Smooth muscle cell (in vitro differentiated cells): ENCODE measurements at regions not wholly inside any gene's neighbourhood (a gene's known extent, or its start where the extent isn't known, plus 50 kb on each side); places are given as distances from the start of the nearest gene placed in this dataset.

ENCODE experiments used
- DNase-seq: peaks from one replicate; lab custom pipeline; 2025; ENCODE audit not compliant: unreplicated experiment; lab: John Stamatoyannopoulos, UW
- H2AFZ ChIP-seq: fragments of 200-600 bp; sonication (generic); 2 replicates; pipeline ENCODE4 v1.6.0; 2016; ENCODE audit warnings: antibody characterized with exemption, low read depth, mild to moderate bottlenecking
- H3F3A ChIP-seq: fragments of 200-600 bp; sonication (generic); 2 replicates; pipeline ENCODE4 v1.6.0; 2017; ENCODE audit warnings: antibody characterized with exemption, low read depth
- H3K27ac ChIP-seq: fragments of 200-600 bp; sonication (generic); 2 replicates; pipeline ENCODE4 v1.5.1; 2016; ENCODE audit warnings: low read depth, mild to moderate bottlenecking
- H3K27me3 ChIP-seq: fragments of 200-600 bp; sonication (generic); 2 replicates; pipeline ENCODE4 v1.6.1; 2016; ENCODE audit warnings: low read depth, mild to moderate bottlenecking
- H3K36me3 ChIP-seq: fragments of 200-600 bp; sonication (generic); 2 replicates; pipeline ENCODE4 v1.5.1; 2016; ENCODE audit warnings: low read depth
- H3K4me1 ChIP-seq: fragments of 200-600 bp; sonication (generic); 2 replicates; pipeline ENCODE4 v1.5.1; 2016; ENCODE audit warnings: low read depth
- H3K4me2 ChIP-seq: fragments of 200-600 bp; sonication (generic); 2 replicates; pipeline ENCODE4 v1.6.0; 2016; ENCODE audit warnings: mild to moderate bottlenecking
- H3K4me3 ChIP-seq: fragments of 200-600 bp; sonication (generic); 2 replicates; pipeline ENCODE4 v1.5.1; 2016; ENCODE audit warnings: mild to moderate bottlenecking
- H3K79me2 ChIP-seq: fragments of 200-600 bp; sonication (generic); 2 replicates; pipeline ENCODE4 v1.6.0; 2016; ENCODE audit warnings: low read depth, mild to moderate bottlenecking
- H3K9ac ChIP-seq: fragments of 200-600 bp; sonication (generic); 2 replicates; pipeline ENCODE4 v1.6.0; 2016; ENCODE audit warnings: low read depth
- H3K9me3 ChIP-seq: fragments of 200-600 bp; sonication (generic); replicated peaks from 2 replicates; pipeline ENCODE4 v1.5.1; 2016; ENCODE audit warnings: low read depth
- H4K20me1 ChIP-seq: fragments of 200-600 bp; sonication (generic); 2 replicates; pipeline ENCODE4 v1.6.0; 2016; ENCODE audit warnings: low read depth
- CTCF ChIP-seq: fragments of 200-600 bp; sonication (generic); IDR thresholded peaks from 2 replicates; pipeline ENCODE4 v1.5.1; 2017; ENCODE audit warnings: borderline replicate concordance, mild to moderate bottlenecking, antibody characterized with exemption; ENCODE audit not compliant: insufficient read depth, poor library complexity, severe bottlenecking
- WGBS: methylation state at CpG from one replicate; pipeline ENCODE4 v1.1.7; 2016; ENCODE audit warnings: low lambda C conversion rate; 5-methylcytosine and 5-hydroxymethylcytosine counted together

GRCh38 chr5:128591598-128592455, 53.8 kb upstream of the FBN2 start:
- Histone ChIP-seq H3K9ac (no peak overlapping the region), H2AFZ (no peak overlapping the region), H3K4me2 (no peak overlapping the region), H3K27ac (no peak overlapping the region), H3K79me2 (no peaks in the 10 kb centered on the region), H3K4me3 (no peak overlapping the region), H3K9me3 (no peaks in the 10 kb centered on the region), H3K4me1 (no peaks in the 10 kb centered on the region), H3K36me3 (no peaks in the 10 kb centered on the region), H4K20me1 (no peaks in the 10 kb centered on the region), H3F3A (no peaks in the 10 kb centered on the region), H3K27me3 (no peaks in the 10 kb centered on the region)
- no peak for DNase-seq
- no peak for TF ChIP-seq CTCF
- WGBS = 96% methylated on average over 5 of the region's 5 CpGs

- Histone ChIP-seq H3K9me3 (no peaks in the 10 kb centered on the region), H3K27me3 (no peaks in the 10 kb centered on the region), H3K4me1 (no peaks in the 10 kb centered on the region), H4K20me1 (no peaks in the 10 kb centered on the region), H3K27ac (no peak overlapping the region), H2AFZ (peak overlapping the region; percentile 26), H3K9ac (no peak overlapping the region), H3K4me3 (no peak overlapping the region), H3K79me2 (no peaks in the 10 kb centered on the region), H3K4me2 (no peak overlapping the region), H3K36me3 (no peaks in the 10 kb centered on the region), H3F3A (no peaks in the 10 kb centered on the region)
- no peak for TF ChIP-seq CTCF
- DNase-seq = no peak
- 60% methylated on average over 4 of the region's 4 CpGs for WGBS
Measured at GRCh38 chr5:128596071-128596470, 58.0 kb upstream of the FBN2 start.

GRCh38 chr5:128597156-128597555, 59.1 kb upstream of the FBN2 start:
- 84% methylated on average over 3 of the region's 3 CpGs for WGBS
- no peaks in the 10 kb centered on the region for H4K20me1 ChIP-seq
- H3K9ac ChIP-seq = no peak overlapping the region
- no peaks in the 10 kb centered on the region for H3K36me3 ChIP-seq
- no peak for TF ChIP-seq CTCF
- no peak overlapping the region for H3K27ac ChIP-seq
- no peaks in the 10 kb centered on the region for H3K79me2 ChIP-seq
- H3K4me2 ChIP-seq = no peak overlapping the region
- H2AFZ ChIP-seq = no peak overlapping the region
- H3K4me3 ChIP-seq = no peak overlapping the region
- H3K4me1 ChIP-seq = no peaks in the 10 kb centered on the region
- H3F3A ChIP-seq = no peaks in the 10 kb centered on the region
- no peaks in the 10 kb centered on the region for H3K27me3 ChIP-seq
- H3K9me3 ChIP-seq = no peaks in the 10 kb centered on the region
- DNase-seq = no peak

- H3K79me2 ChIP-seq = no peaks in the 10 kb centered on the region
- 75% methylated on average over 4 of the region's 4 CpGs for WGBS
- DNase-seq = no peak
- H3K4me3 ChIP-seq = no peak overlapping the region
- H3F3A ChIP-seq = no peaks in the 10 kb centered on the region
- H3K4me2 ChIP-seq = no peak overlapping the region
- no peaks in the 10 kb centered on the region for H3K9me3 ChIP-seq
- H3K27ac ChIP-seq = no peak overlapping the region
- no peak overlapping the region for H3K9ac ChIP-seq
- H3K27me3 ChIP-seq = no peaks in the 10 kb centered on the region
- H3K36me3 ChIP-seq = no peaks in the 10 kb centered on the region
- no peaks in the 10 kb centered on the region for H4K20me1 ChIP-seq
- no peaks in the 10 kb centered on the region for H3K4me1 ChIP-seq
- no peak for TF ChIP-seq CTCF
- no peak overlapping the region for H2AFZ ChIP-seq
Measured at GRCh38 chr5:128613128-128613527, 75.1 kb upstream of the FBN2 start.
